IPS-18c (cell line): ENCODE measurements at regions not wholly inside any gene's neighbourhood (a gene's known extent, or its start where the extent isn't known, plus 50 kb on each side); places are given as distances from the start of the nearest gene placed in this dataset.

Experiments used
- H3K4me3 ChIP-seq: 2 replicates; pipeline ENCODE4 v1.7.0; 2013; ENCODE audit warnings: low read depth, mild to moderate bottlenecking, low read length, moderate library complexity; ENCODE audit not compliant: insufficient read depth
- H3K9me3 ChIP-seq: one replicate; pipeline ENCODE4 v1.6.1; 2013; ENCODE audit warnings: mild to moderate bottlenecking, low read length, moderate library complexity; ENCODE audit not compliant: control insufficient read depth, insufficient read depth

- no peak overlapping the region for H3K4me3 ChIP-seq
- H3K9me3 ChIP-seq, result peaks cover 2% of the 10 kb centered on the region
These were observed 173.4 kb downstream of the BMP4 start for GRCh38 chr14:53783256-53783655.

- Histone ChIP-seq H3K9me3 (no peaks in the 10 kb centered on the region), H3K4me3 (no peak overlapping the region)
These were observed 176.5 kb downstream of the BMP4 start for GRCh38 chr14:53780051-53780555.

GRCh38 chr14:53779301-53779700 is 177.3 kb downstream of the BMP4 start:
- Histone ChIP-seq H3K4me3 (no peak overlapping the region), H3K9me3 (no peaks in the 10 kb centered on the region)

GRCh38 chr14:53778263-53778662 is 178.4 kb downstream of the BMP4 start:
- H3K9me3 ChIP-seq, result no peaks in the 10 kb centered on the region
- no peak overlapping the region for H3K4me3 ChIP-seq

- H3K4me3 ChIP-seq, result no peak overlapping the region
- no peaks in the 10 kb centered on the region for H3K9me3 ChIP-seq
These were observed 183.7 kb downstream of the BMP4 start for GRCh38 chr14:53772936-53773335.

- H3K9me3 ChIP-seq, result no peaks in the 10 kb centered on the region
- H3K4me3 ChIP-seq, result no peak overlapping the region
These were observed 189.1 kb downstream of the BMP4 start for GRCh38 chr14:53767566-53767965.

GRCh38 chr14:53766601-53767000 is 190.0 kb downstream of the BMP4 start:
- Histone ChIP-seq H3K9me3 (no peaks in the 10 kb centered on the region), H3K4me3 (no peak overlapping the region)

- Histone ChIP-seq H3K4me3 (no peak overlapping the region), H3K9me3 (no peaks in the 10 kb centered on the region)
These were observed 190.5 kb downstream of the BMP4 start for GRCh38 chr14:53766106-53766505.

- Histone ChIP-seq H3K9me3 (no peaks in the 10 kb centered on the region), H3K4me3 (no peak overlapping the region)
These were observed 191.8 kb downstream of the BMP4 start for GRCh38 chr14:53764846-53765245.

- H3K4me3 ChIP-seq, result no peak overlapping the region
These were observed 198.5 kb downstream of the BMP4 start for GRCh38 chr14:53758141-53758540.

GRCh38 chr14:53757732-53758131 is 198.9 kb downstream of the BMP4 start:
- Histone ChIP-seq H3K4me3 (no peak overlapping the region), H3K9me3 (peaks cover 2% of the 10 kb centered on the region)

More at GRCh38 chr14:53758141-53758540, 198.5 kb downstream of the BMP4 start:
- H3K9me3 ChIP-seq, result peaks cover 2% of the 10 kb centered on the region

- no peak overlapping the region for H3K4me3 ChIP-seq
- H3K9me3 ChIP-seq, result peaks cover 2% of the 10 kb centered on the region
These were observed 205.0 kb downstream of the BMP4 start for GRCh38 chr14:53751650-53752049.

GRCh38 chr14:53748691-53749090 is 207.9 kb downstream of the BMP4 start:
- H3K9me3 ChIP-seq, result peaks cover 2% of the 10 kb centered on the region
- H3K4me3 ChIP-seq, result no peak overlapping the region

GRCh38 chr14:53744857-53745256 is 211.8 kb downstream of the BMP4 start:
- H3K4me3 ChIP-seq, result no peak overlapping the region
- H3K9me3 ChIP-seq, result no peaks in the 10 kb centered on the region

GRCh38 chr14:53743371-53743770 is 213.3 kb downstream of the BMP4 start:
- Histone ChIP-seq H3K4me3 (no peak overlapping the region), H3K9me3 (no peaks in the 10 kb centered on the region)

- Histone ChIP-seq H3K4me3 (no peak overlapping the region), H3K9me3 (no peaks in the 10 kb centered on the region)
These were observed 214.4 kb downstream of the BMP4 start for GRCh38 chr14:53742233-53742620.

GRCh38 chr14:53741479-53742232 is 215.0 kb downstream of the BMP4 start:
- no peaks in the 10 kb centered on the region for H3K9me3 ChIP-seq
- no peak overlapping the region for H3K4me3 ChIP-seq

GRCh38 chr14:53740570-53740969 is 216.1 kb downstream of the BMP4 start:
- Histone ChIP-seq H3K9me3 (no peaks in the 10 kb centered on the region), H3K4me3 (no peak overlapping the region)

- no peaks in the 10 kb centered on the region for H3K9me3 ChIP-seq
- H3K4me3 ChIP-seq, result no peak overlapping the region
These were observed 220.7 kb downstream of the BMP4 start for GRCh38 chr14:53735916-53736315.
